Embryonic facial prominence (tissue), 1 donor: ENCODE measurements at regions not wholly inside any gene's neighbourhood (a gene's known extent, or its start where the extent isn't known, plus 50 kb on each side); places are given as distances from the start of the nearest gene placed in this dataset.

Experiments
- DNase-seq: peaks from one replicate; pipeline ENCODE4 v3.0.0-alpha.2; 2016; ENCODE audit errors: extremely low spot score

DNA sequence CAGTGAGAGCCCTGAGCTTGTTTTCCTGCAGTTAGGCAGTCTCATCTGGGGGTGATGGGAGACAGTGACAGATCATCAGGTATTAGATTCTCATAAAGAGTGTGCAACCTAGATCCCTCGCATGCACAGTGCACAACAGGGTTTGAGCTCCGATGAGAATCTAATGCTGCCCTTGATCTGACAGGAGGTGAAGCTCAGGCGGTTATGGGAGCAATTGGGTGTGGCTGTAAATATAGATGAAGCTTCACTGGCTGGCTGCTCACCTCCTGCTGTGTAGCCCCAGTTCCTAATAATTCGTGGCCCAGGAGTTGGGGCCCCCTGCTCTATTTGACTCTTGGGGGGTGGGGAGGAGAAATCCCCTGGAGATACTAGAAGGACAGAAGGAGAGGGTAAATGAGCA is 309.4 kb upstream of the STT3B start:
- no peak for DNase-seq

DNA sequence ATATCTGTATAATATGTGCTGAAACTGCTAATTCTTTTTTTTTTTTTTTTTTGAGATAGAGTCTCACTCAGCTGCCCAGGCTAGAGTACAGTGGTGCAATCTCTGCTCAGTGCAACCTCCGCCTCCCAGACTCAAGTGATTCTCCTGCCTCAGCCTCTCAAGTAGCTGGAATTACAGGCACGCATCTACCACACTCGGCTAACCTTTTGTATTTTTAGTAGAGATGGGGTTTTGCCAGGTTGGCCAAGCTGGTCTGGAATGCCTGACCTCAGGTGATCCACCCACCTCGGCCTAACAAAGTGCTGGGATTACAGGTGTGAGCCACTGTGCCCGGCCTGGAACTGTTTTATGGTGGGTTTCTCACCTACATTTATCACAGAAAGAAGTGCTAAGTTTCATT is 307.8 kb upstream of the STT3B start:
- DNase-seq = no peak

DNA sequence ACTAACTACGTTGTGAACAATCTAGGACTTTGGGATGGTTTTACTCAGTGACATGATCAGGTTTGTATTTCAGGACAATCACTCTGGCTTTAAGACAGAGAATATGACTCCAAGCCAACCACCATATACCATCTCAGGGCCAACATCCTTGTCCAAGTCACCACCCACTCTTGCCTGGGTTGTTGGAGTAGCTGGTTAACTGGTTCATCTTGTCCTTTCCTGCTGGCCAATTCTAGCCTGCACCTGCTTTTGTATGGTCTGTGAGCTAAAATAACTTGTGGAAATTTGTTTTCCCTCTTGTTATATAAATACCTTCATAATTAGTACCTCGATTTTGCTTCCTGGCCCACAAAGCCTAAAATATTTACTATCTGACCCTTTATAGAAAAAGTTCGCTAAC is 306.8 kb upstream of the STT3B start:
- DNase-seq = no peak

DNA sequence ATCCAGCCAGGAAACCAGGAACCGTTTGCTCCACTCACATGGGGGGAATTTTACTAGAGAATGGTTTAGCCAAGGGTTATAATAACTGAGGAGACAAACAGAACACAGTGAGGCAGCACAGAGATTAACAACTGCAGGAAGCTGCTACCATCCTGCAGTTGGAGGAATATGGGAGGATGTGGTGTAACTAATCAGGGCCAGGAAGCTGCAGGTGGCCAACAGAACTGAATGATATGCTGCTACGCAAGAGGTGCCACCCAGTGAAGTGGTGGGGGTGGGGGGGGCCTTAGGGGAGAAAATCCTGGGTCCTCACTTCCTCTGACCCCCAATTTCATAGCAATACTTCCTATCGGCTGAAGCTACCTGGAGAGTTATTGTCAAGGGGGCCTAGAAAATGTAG is 306.4 kb upstream of the STT3B start:
- DNase-seq = no peak

DNA sequence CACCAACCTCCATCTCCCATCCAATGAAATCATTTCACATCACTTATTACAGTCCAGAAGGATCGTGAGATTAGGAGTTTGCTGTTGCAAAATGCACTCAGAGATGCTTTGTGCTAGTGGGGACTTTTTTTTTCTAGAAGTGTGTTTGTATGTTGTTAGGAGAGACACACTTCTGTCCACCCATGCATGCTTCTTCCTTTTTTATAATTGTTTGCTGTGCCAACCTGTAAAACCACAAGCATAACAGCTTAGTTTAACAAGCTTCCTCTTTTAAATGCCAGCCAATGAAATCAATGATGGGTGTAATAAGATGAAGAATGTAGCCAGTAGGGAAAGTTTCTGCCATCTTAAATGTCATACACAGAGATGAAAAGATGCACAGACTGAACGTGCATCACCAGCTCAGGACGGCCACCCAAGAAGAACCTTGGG is 305.6 kb upstream of the STT3B start:
- no peak for DNase-seq

DNA sequence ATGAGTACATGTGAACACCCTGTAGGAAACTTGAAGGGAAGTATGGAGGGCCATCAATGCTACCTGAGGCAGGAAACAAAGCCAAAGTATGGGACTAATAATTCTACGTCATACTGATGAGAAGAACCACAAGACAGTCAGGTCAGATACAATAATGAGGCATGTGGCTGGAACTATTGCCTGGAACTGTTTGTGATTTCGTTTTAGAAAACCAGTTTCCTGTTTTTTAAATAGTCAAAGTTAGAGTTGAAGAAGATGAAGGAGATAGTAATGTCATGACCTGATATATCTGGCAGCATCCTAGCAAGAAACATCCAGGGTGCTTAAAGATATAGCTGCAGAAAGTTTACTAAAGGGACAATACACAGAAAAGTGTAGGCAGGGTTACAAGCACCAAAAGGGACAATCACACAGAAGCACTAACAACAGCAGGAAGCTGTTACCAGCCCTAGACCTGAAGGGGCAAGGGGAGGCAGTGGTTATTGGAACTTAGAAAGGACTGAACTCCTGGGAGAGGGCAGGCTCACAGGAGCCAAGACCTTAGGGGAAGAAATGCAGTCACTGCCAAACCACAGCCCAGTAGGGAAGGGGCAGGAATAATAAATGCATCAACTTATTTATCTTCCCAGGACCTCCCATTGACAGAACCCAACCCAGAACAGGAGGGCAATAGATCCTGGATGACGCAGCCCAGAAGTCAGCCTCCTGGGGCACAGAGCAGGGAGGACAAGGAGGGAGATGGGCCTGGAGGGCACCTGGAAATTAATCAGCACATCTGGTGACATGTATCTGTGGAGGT is 302.1 kb upstream of the STT3B start:
- no peak for DNase-seq

DNA sequence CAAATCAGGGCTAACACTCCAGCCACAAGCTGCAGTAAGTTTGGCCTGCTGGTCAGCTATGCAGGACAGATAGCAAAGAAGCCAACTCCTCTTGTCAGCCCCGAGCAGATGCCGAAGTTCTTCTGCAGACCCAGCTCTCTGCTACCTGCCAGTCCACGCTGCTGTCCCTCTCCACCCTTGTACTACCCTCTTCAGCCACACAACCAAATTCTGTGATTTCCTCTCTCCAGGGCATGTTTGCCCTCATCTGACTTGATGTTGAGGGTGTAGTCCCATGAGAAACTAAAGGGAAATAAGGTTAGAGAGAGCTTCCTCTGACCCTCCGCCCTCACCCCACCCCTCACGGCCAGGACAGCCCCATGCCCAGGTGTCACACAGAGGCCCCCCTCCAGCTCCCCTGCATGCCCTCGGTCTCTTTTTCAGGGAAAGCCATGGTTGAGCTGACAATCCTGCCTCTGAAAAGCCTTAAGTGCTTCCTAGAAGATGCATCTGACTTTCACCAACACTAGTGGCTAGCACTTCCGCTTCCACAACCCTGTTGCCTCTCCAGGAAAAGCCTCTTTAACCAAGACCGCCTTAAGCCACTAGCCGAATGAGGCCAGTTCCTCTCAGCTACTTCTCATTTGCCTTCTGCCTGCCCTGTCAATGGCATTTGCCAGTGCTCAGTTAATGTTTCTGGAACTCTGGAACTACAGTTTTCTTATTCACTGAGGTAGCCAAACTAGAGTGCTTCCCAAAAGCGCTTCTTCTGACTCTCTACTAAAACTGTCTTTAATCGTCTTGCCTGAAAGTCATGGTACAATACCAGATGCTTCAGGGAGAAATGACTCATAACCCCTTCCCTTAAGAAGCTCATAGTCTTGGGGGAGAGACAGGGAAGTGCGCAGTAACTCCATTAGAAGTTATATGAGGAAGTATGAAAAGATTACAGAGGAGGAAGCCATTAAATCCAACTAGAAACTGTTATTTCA is 300.4 kb upstream of the STT3B start:
- no peak for DNase-seq

DNA sequence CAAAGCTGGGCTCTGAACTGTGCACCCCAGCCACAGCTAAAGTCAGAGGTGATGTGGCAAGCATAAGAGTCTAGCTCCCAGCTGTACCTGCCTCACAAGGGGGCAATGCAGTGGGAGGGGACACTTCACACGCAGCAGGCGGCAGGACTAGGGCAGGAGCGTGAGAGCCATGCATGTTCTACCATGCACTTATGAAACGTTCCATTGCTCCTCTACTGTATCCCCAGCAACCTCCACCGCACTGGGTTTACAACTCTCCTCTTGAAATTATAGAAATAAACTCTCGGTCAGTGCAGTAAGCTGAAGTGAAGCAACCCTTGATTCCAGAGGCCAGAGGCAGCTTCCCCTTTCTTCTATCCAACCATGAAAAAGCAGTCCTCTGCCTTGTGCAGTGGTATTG is 298.6 kb upstream of the STT3B start:
- no peak for DNase-seq

DNA sequence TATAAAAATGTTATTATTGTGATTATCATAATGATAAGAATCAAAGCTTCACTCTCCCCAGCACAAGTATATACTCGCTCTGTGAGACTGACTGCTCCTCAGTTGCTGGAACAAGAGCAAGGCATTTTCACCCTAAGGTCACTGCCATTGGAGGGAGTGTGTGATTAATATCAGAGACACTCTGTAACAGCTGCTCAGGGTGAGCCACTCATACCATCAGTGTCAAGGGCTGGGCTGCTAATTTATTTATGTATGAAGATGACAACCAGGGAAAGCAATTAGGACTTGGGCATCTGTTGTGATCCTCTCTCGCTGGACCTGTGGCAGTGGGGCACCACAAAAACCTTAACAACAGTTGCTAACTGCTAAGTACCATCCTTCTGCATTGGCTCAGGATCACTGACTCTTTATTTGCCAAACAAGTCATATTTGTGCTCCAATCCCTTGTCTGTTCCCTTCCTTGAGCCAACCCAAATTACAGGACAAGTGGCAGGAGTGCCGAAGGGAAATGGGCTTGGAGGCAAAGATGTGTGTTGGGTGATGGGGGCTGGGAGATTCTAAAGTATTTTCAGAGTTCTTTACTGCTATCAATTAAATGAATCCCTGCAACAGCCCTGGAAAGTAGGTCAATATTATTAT is 297.5 kb upstream of the STT3B start:
- DNase-seq = no peak

DNA sequence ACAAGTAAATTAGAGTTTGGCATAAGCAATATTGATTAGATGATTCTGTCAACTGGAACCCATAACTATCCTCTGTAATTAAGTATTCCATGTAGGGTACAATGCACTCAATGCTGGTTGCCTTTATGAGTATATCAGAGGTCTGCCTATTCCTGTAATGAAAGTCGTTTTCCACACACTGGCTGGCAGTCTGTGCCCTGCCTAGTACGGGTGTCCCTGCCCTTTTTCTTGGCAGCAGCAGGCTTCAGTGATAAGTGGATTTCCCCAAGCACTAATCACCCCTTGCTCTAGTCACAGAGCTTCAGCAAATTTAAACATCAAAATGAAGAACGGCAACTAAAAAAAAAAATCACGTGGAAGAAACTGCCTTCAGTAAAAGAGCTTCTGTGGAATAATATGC is 294.8 kb upstream of the STT3B start:
- no peak for DNase-seq

DNA sequence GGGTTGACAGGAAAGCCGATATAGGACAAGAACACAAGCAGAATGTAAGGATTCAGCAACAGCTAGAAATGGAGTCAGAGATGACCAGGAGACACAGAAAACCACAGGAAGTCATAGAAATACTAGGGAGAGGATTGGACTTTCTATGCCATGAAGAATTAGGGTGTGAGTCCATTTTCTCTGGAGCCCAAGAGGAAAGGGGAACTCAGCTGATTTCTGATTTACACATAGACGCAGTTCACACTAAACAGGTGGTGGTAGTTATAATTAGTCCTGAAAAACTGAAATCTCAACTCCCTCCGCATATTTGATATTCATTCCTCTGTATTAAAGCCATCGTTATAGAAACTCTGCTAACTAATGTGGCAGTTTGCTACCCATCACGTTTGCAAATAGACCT is 292.7 kb upstream of the STT3B start:
- DNase-seq = no peak

DNA sequence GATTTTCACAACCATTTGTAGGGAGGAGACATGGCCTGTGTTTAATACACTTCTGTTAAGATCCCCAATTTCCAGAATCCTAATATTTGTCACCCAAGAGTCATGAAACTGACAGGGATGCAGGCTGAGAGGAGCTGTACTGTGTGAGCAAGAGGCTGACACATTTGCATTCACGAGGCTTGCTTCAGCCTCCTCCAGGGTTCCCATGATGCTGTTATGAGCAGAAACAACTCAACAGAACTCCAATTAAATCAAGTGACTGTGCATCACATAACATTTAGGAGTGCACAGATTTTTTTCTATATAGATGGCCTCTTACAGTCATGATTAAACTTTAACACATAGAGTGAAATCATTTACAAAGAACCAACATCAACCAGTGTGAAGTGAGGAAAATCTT is 292.3 kb upstream of the STT3B start:
- no peak for DNase-seq

DNA sequence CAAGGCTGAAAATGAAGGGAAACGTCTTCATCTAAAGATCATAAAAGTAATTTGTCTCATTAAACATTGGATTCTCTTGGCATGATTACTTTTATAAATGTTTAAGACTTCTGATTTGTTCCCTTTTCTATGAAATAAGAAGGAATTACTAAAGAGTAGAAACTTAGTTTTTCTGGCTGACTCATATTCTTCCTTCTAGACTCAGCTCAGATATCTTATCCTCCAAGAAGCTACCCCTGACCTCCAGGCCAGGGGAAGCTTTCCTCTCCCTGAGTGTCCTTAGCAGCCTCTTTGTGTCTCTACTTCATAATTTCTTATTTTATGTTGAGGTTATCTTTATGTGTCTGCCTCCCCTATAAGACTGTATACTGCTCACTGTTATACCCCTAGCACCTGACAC is 291.9 kb upstream of the STT3B start:
- no peak for DNase-seq

DNA sequence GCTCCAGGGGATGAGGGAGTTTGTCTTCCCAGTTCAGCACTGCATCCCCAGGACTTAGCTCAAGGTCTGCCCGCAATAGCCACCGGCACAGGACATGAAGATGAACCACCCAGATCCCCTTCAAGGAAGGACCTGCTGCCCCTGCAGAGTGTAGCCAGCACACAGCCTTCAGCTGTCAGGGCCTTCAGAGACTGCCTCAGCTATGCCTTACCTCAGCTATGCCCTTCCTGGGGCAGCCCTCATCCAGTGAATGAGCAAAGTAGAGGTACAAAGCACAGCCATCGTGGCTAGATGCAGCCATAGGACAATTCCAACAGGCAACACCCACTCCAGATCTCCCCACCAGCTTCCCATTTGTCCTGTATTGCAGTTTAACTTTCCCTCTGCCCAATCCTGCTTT is 291.2 kb upstream of the STT3B start:
- no peak for DNase-seq

DNA sequence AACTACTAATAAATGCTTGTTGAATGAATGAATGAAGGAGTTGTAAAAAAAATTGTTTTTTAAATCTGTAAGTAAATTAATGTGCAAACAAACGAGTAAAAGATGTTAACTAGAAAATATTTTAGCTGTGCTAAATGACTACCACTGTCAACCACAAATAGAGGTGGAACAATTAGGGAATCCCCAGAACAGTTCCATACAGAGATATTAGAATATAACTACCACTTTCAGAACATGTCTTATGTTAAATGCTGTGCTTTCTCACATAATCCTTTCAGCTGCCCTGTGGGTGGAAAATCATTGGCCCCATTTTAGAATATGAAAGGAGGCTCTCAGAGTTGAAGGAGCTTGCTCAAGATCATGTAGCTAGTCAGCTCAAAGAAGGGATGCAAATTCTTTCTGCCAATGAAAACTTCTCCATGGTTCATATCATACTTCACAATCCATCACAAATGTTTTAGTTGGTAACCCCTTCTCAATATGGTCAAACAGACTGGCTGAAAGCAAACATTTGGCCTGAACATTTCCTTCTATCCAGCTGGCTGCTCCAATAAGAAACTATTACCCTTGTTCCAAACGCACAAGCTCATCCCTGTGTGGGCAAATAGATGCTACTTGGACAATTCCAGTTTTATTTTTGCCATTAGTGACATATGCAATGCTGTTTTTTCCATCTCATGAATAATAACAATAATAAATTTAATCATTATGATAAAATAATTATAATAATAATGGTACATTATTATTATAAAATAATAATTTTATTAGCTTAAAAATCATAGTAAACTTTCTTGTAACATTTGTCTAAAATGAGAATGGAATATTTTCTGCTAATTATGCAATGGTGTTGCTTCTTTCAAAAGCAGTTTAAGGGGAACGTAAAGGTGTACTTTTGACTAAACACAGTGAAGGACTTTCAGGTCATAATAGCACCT is 290.4 kb upstream of the STT3B start:
- no peak for DNase-seq

DNA sequence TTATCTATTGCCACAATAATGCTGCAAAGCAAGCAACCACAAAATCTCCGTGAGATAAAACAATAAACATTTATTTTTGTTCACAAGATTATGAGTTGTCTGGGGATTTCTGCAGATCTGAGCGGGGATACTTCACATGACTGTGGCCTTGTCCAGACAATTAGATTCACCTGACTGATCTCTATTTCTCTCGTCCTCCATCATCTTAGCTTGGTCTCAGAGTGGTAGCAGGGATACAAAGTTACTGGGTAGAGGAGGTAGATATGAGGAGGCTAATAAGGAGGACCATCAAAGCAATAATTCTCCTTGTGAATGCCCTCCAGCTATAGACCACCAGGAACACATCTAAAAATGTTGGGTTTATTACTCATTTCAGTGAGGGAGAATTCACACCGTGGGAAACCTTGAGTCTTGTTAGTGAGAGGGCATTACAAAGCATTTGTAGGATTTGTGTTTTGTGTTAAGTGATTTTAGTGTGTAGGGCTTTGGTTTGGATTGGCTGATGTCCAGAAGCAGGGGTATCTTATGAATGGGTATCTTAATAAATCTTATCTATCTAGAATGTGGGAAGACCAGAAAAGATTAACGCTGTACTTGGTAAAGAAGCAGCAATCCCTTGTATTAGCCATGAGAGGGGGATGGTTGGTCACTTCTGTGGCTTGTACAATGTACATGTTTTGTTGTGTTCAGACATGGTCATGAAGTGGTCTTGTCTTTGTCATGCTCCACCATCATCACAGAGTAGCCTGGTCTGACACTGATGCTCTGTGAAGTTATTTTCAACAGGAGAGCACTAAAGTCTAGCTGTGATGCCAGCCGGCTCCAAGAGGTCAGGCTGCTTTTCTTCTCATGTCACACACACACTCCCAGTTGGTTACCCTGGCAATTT is 287.6 kb upstream of the STT3B start:
- DNase-seq = no peak

DNA sequence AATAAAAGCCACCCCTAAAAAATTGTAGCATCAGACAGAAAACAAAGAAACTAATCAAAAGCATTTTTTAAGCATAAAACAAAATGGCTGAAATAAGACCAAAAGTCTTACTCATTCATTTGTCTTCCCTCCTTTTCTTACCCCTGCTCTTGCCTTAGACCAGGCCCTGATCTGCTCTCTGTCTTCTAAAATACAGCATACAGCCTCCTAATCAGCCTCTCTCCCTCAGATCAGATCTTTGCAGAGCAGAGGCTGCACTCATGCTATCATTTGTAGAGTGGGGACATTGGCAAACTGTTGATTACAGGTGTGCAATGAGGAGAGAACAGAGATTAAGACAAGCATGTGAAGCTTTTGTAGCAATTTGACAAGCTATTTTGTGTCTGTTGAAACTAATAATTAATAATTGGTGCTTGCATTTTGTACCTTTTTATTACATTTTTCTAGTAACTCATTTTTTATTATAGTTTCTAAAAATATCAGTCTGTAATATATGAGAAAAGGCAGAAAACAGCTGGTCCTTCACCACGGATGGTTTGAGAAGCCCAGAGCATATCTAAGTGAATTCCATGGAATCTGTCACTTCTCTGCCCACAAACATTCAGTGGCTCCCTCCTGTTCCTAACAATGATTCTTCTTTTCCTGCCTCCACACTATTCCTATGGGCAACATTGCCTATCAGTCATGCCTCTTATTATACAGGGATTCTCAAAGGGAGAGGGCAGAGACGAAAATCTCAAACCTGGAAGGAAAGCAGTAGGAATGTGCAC is 286.2 kb upstream of the STT3B start:
- DNase-seq = no peak

DNA sequence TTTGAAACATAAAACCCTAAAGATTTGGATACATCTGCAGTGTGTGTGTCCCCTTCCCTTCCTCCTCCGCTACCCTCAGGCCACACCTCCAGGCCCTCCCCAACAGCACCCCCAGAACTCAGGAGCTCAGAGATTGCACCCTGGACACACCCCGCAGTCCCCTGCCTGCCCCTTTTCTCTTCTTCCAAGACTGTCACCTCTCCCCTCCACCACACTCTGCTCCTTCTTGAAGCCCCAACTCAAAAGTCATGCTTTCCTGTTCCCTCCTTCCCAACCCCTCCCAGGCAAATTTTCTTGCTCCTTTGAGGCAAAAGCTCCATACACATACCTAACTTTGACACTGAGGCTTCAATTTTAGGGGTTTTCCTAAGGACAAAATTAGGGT is 285.7 kb upstream of the STT3B start:
- DNase-seq = no peak

DNA sequence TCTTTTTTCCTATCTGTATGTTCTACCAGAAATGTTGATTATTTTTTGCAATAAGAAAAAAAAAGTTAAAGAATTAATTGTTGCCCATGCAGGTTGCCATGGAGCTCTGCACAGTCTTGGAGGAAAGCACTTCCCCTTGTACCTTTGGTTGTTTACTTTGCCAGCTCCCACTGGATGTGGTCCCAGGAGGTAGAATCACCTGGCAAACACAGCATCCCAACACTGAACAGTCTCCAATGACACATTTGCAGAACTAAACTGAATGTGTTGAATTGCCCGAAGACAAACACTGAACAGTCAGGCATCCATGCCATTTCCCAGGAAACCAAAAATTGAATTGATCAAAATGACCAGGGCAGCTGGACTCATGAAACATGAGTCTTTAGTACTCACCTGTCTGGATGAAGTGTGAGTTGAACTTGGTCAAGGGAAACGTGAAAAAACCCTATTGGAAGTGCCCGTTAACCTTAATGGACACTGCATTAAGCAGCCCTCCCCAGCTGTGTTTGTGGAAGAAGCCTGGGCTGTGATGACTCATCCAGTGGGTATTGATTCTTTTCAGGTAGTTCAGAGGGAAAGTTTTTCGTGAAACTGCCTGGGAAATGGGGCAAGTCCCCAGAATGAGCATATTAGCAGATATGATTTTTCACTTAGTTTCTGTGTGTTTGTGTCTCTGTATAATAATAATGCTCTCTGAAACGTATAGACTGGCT is 284.7 kb upstream of the STT3B start:
- DNase-seq = no peak
